B cell (primary cell): ENCODE measurements at regions not wholly inside any gene's neighbourhood (a gene's known extent, or its start where the extent isn't known, plus 50 kb on each side); places are given as distances from the start of the nearest gene placed in this dataset.

Source experiments
- ATAC-seq: fragments of 200-7000 bp; cut with Tn5 transposase; one replicate; pipeline ENCODE4 v1.10.0; 2021; ENCODE audit warnings: low read depth, mild to moderate bottlenecking, moderate number of reproducible peaks, moderate library complexity
- CTCF ChIA-PET: fragments of 350-600 bp; sonication (Branson Sonifier 250); formaldehyde crosslinking; loops from one replicate; lab custom pipeline; 2021; ENCODE audit warnings: antibody characterized with exemption, inconsistent platforms; lab: Charles Lee
- POLR2A ChIA-PET: fragments of 350-600 bp; sonication (Branson Sonifier 250); formaldehyde crosslinking; loops from one replicate; lab custom pipeline; 2021; ENCODE audit warnings: antibody characterized with exemption; lab: Charles Lee
- DNase-seq: peaks from one replicate; pipeline ENCODE4 v3.0.0; 2013
- H2AFZ ChIP-seq: 2 replicates; pipeline ENCODE4 v1.6.1; 2012; ENCODE audit warnings: mild to moderate bottlenecking, low read depth, low read length; ENCODE audit not compliant: insufficient read depth, poor library complexity, severe bottlenecking
- H3K27ac ChIP-seq, 2 donors: 1 replicate in 1 of 2; 2 replicates in 1 of 2; pipeline ENCODE4 v1.5.1; 2012 to 2013; ENCODE audit warnings: low read length in 2 of 2, mild to moderate bottlenecking in 2 of 2, moderate library complexity in 1 of 2
- H3K27me3 ChIP-seq, 4 experiments: fragments of 200-600 bp in 1 of 4; sonication (generic) in 1 of 4; replicated peaks in 1 of 4; 1 replicate in 2 of 4; 2 replicates in 2 of 4; pipeline versions ENCODE4 v1.6.1 to v1.7.0; 2013 to 2016; ENCODE audit warnings: low read length in 3 of 4, mild to moderate bottlenecking in 2 of 4, mixed read lengths in 1 of 4, moderate library complexity in 1 of 4; ENCODE audit not compliant: insufficient read depth in 4 of 4, control insufficient read depth in 3 of 4; ENCODE audit errors: control extremely low read depth in 1 of 4
- H3K36me3 ChIP-seq, 2 experiments: replicated peaks in 1 of 2; 1 replicate in 1 of 2; 2 replicates in 1 of 2; pipeline versions ENCODE4 v1.6.1 to v1.7.1; 2013; ENCODE audit warnings: low read length in 1 of 2; ENCODE audit not compliant: insufficient read depth in 2 of 2, control insufficient read depth in 1 of 2; ENCODE audit errors: control extremely low read depth in 1 of 2, extremely low read depth in 1 of 2
- H3K4me1 ChIP-seq, 2 donors: fragments of 200-600 bp in 1 of 2; sonication (generic) in 1 of 2; 1 replicate in 1 of 2; 2 replicates in 1 of 2; pipeline versions ENCODE4 v1.5.1 to v1.6.1; 2013 to 2017; ENCODE audit warnings: low read length in 2 of 2; ENCODE audit not compliant: control insufficient read depth in 2 of 2, insufficient read depth in 2 of 2
- H3K4me2 ChIP-seq: replicated peaks from 2 replicates; pipeline ENCODE3; 2012; ENCODE audit warnings: mild to moderate bottlenecking, low read depth, low read length; ENCODE audit not compliant: poor library complexity, severe bottlenecking
- H3K4me3 ChIP-seq, 5 experiments: fragments of 200-600 bp in 1 of 5; sonication (generic) in 1 of 5; 1 replicate in 3 of 5; 2 replicates in 2 of 5; pipeline versions ENCODE4 v1.5.1 to v1.7.0; 2011 to 2016; ENCODE audit warnings: low read length in 4 of 5, mild to moderate bottlenecking in 4 of 5, low read depth in 2 of 5, control low read depth in 1 of 5, moderate library complexity in 1 of 5; ENCODE audit not compliant: insufficient read depth in 1 of 5; ENCODE audit errors: control extremely low read depth in 1 of 5, extremely low read depth in 1 of 5
- H3K79me2 ChIP-seq: fragments of 200-600 bp; sonication (generic); one replicate; pipeline ENCODE4 v1.6.0; 2016; ENCODE audit warnings: low read length; ENCODE audit not compliant: control insufficient read depth, insufficient read depth
- H3K9ac ChIP-seq: fragments of 200-600 bp; sonication (generic); 2 replicates; pipeline ENCODE4 v1.6.1; 2017; ENCODE audit warnings: mild to moderate bottlenecking, low read length, moderate library complexity
- H3K9me3 ChIP-seq, 3 donors: one replicate each; pipeline versions ENCODE4 v1.6.1 to v1.7.1; 2013; ENCODE audit warnings: low read length in 2 of 3; ENCODE audit not compliant: control insufficient read depth in 2 of 3, insufficient read depth in 1 of 3; ENCODE audit errors: control extremely low read depth in 1 of 3
- H4K20me1 ChIP-seq: 2 replicates; pipeline ENCODE4 v1.6.0; 2012; ENCODE audit warnings: mild to moderate bottlenecking, low read length; ENCODE audit not compliant: insufficient read depth, control insufficient read depth, poor library complexity, severe bottlenecking
- H3K27ac Mint-ChIP-seq: one replicate; pipeline ENCODE4 v1.8.0; 2021; ENCODE audit warnings: mixed read lengths
- H3K27me3 Mint-ChIP-seq: one replicate; pipeline ENCODE4 v1.8.0; 2021; ENCODE audit warnings: mixed read lengths
- H3K4me1 Mint-ChIP-seq: one replicate; pipeline ENCODE4 v1.8.0; 2021; ENCODE audit warnings: mixed read lengths
- H3K4me3 Mint-ChIP-seq: one replicate; pipeline ENCODE4 v1.8.0; 2021; ENCODE audit warnings: mixed read lengths
- H3K9me3 Mint-ChIP-seq: one replicate; pipeline ENCODE4 v1.8.0; 2022; ENCODE audit warnings: mixed read lengths; ENCODE audit not compliant: insufficient read depth
- CTCF ChIP-seq: fragments of 200-600 bp; IDR thresholded peaks from one replicate; pipeline ENCODE4 v1.8.0; 2022; ENCODE audit warnings: antibody characterized with exemption, mild to moderate bottlenecking
- EZH2 ChIP-seq: IDR thresholded peaks from 2 replicates; pipeline ENCODE4 v1.6.1; 2012; ENCODE audit warnings: borderline replicate concordance, low read depth, mild to moderate bottlenecking, moderate library complexity, low read length; ENCODE audit not compliant: insufficient read depth, poor library complexity, severe bottlenecking
- WGBS: methylation state at CpG from one replicate; pipeline ENCODE4 v1.1.5; 2013; ENCODE audit warnings: missing lambda C conversion rate; ENCODE audit not compliant: insufficient coverage; 5-methylcytosine and 5-hydroxymethylcytosine counted together
- intact Hi-C: fragments of 100-400 bp; cut with micrococcal nuclease; formaldehyde crosslinking; loops from one replicate; pipeline ENCODE4 v1.10.0; 2022

GRCh38 chr6:82078286-82078908 is 169.1 kb downstream of the IBTK start:
- no peaks in the 10 kb centered on the region for H3K9me3 ChIP-seq
- H3K4me2 ChIP-seq: no peak overlapping the region
- H3K9ac ChIP-seq: no peak overlapping the region
- TF ChIP-seq EZH2: no peak
- no peak for TF ChIP-seq CTCF
- H2AFZ ChIP-seq: no peak overlapping the region
- Mint-ChIP-seq H3K27me3 (no peaks in the 10 kb centered on the region), H3K27ac (no peak overlapping the region), H3K9me3 (no peaks in the 10 kb centered on the region), H3K4me3 (no peak overlapping the region), H3K4me1 (peaks cover 2% of the 10 kb centered on the region)
- ChIA-PET POLR2A (no interaction called here), CTCF (no interaction called here)
- H3K4me1 ChIP-seq: no peaks in the 10 kb centered on the region
- H4K20me1 ChIP-seq: no peaks in the 10 kb centered on the region
- no peaks in the 10 kb centered on the region for H3K27me3 ChIP-seq
- DNase-seq (no peak), ATAC-seq (no peak)
- no peak overlapping the region for H3K4me3 ChIP-seq
- no peaks in the 10 kb centered on the region for H3K79me2 ChIP-seq
- no CpG with 5 or more reads among the region's 3 CpGs for WGBS
- H3K27ac ChIP-seq: no peak overlapping the region
- intact Hi-C loops: no loop called here
- no peaks in the 10 kb centered on the region for H3K36me3 ChIP-seq

GRCh38 chr6:82076916-82077315 is 170.6 kb downstream of the IBTK start:
- Histone ChIP-seq H3K9ac (no peak overlapping the region), H3K79me2 (no peaks in the 10 kb centered on the region), H2AFZ (no peak overlapping the region), H3K4me3 (no peak overlapping the region), H3K27ac (no peak overlapping the region), H3K27me3 (no peaks in the 10 kb centered on the region), H4K20me1 (no peaks in the 10 kb centered on the region), H3K4me2 (no peak overlapping the region), H3K4me1 (no peaks in the 10 kb centered on the region), H3K36me3 (no peaks in the 10 kb centered on the region), H3K9me3 (no peaks in the 10 kb centered on the region)
- no peak overlapping the region for H3K4me3 Mint-ChIP-seq
- peaks cover 2% of the 10 kb centered on the region for H3K4me1 Mint-ChIP-seq
- ChIA-PET CTCF (no interaction called here), POLR2A (no interaction called here)
- DNase-seq: no peak
- ATAC-seq: no peak
- TF ChIP-seq CTCF (no peak), EZH2 (no peak)
- no peaks in the 10 kb centered on the region for H3K27me3 Mint-ChIP-seq
- no peaks in the 10 kb centered on the region for H3K9me3 Mint-ChIP-seq
- H3K27ac Mint-ChIP-seq: no peak overlapping the region
- no CpG with 5 or more reads among the region's 1 CpG for WGBS
- intact Hi-C loops: no loop called here
